Neural cell (in vitro differentiated cells): ENCODE measurements at regions not wholly inside any gene's neighbourhood (a gene's known extent, or its start where the extent isn't known, plus 50 kb on each side); places are given as distances from the start of the nearest gene placed in this dataset.

Experiments
- H2AFZ ChIP-seq: fragments of 200-600, 300-800 bp; sonication (generic), shearing (Covaris generic); 2 replicates; pipeline ENCODE4 v1.6.0; 2014; ENCODE audit warnings: low read depth, mild to moderate bottlenecking, antibody characterized with exemption, low read length, moderate library complexity
- H3F3A ChIP-seq: fragments of 200-600 bp; shearing (Covaris generic); 2 replicates; pipeline ENCODE4 v1.6.1; 2016; ENCODE audit warnings: mild to moderate bottlenecking, moderate library complexity, mixed read lengths, antibody characterized with exemption, low read length; ENCODE audit not compliant: insufficient read depth, poor library complexity, severe bottlenecking
- H3K27ac ChIP-seq: fragments of 200-600, 300-800 bp; sonication (generic), shearing (Covaris generic); 2 replicates; pipeline ENCODE4 v1.5.1; 2014; ENCODE audit warnings: mild to moderate bottlenecking, low read length, moderate library complexity
- H3K27me3 ChIP-seq: fragments of 300-800, 200-600 bp; sonication (generic), shearing (Covaris generic); 2 replicates; pipeline ENCODE4 v1.6.0; 2014; ENCODE audit warnings: mild to moderate bottlenecking, low read depth, low read length, moderate library complexity; ENCODE audit not compliant: insufficient read depth
- H3K36me3 ChIP-seq: fragments of 300-800, 200-600 bp; sonication (generic), shearing (Covaris generic); 2 replicates; pipeline ENCODE4 v1.5.1; 2014; ENCODE audit warnings: mild to moderate bottlenecking, antibody characterized with exemption, low read length, moderate library complexity; ENCODE audit not compliant: insufficient read depth
- H3K4me2 ChIP-seq: fragments of 300-800, 200-600 bp; sonication (generic), shearing (Covaris generic); 2 replicates; pipeline ENCODE4 v1.6.0; 2014; ENCODE audit warnings: mild to moderate bottlenecking, low read length
- H3K4me3 ChIP-seq: fragments of 300-800, 200-600 bp; sonication (generic), shearing (Covaris generic); 2 replicates; pipeline ENCODE4 v1.5.1; 2014; ENCODE audit warnings: mild to moderate bottlenecking, low read length, moderate library complexity
- H3K79me2 ChIP-seq: fragments of 200-600 bp; shearing (Covaris generic); replicated peaks from 2 replicates; pipeline ENCODE4 v1.6.0; 2014; ENCODE audit warnings: mild to moderate bottlenecking, low read length, moderate library complexity; ENCODE audit not compliant: insufficient read depth
- H3K9ac ChIP-seq: fragments of 300-800, 200-600 bp; sonication (generic), shearing (Covaris generic); 2 replicates; pipeline ENCODE4 v1.6.1; 2016; ENCODE audit warnings: mild to moderate bottlenecking, low read length, mixed read lengths
- H3K9me2 ChIP-seq: fragments of 200-600 bp; shearing (Covaris generic); 2 replicates; pipeline ENCODE4 v1.6.1; 2016; ENCODE audit warnings: mild to moderate bottlenecking, low read length, mixed read lengths; ENCODE audit not compliant: insufficient read depth
- H3K9me3 ChIP-seq: fragments of 200-600, 300-800 bp; sonication (generic), shearing (Covaris generic); 2 replicates; pipeline ENCODE4 v1.6.1; 2016; ENCODE audit warnings: mild to moderate bottlenecking, mixed run types, low read length, moderate library complexity, mixed read lengths
- H4K20me1 ChIP-seq: fragments of 200-600 bp; shearing (Covaris generic); 2 replicates; pipeline ENCODE4 v1.6.1; 2016; ENCODE audit warnings: mild to moderate bottlenecking, mixed run types; ENCODE audit not compliant: insufficient read depth
- CTCF ChIP-seq: fragments of 450-650 bp; IDR thresholded peaks from 2 replicates; pipeline ENCODE4 v1.5.1; 2014; ENCODE audit warnings: antibody characterized with exemption, mild to moderate bottlenecking, moderate library complexity; ENCODE audit not compliant: poor library complexity, severe bottlenecking
- EP300 ChIP-seq: fragments of 450-650 bp; conservative IDR thresholded peaks from 2 replicates; pipeline ENCODE4 v1.6.1; 2014; ENCODE audit warnings: antibody characterized with exemption, mild to moderate bottlenecking, moderate library complexity; ENCODE audit not compliant: poor library complexity, severe bottlenecking
- EZH2 ChIP-seq: fragments of 200-600, 300-800 bp; shearing (Covaris generic), sonication (generic); IDR thresholded peaks from 2 replicates; pipeline ENCODE4 v1.6.1; 2014; ENCODE audit warnings: antibody characterized with exemption, low read length, borderline replicate concordance, mild to moderate bottlenecking; ENCODE audit not compliant: insufficient read depth, poor library complexity, severe bottlenecking
- MXI1 ChIP-seq: fragments of 450-650 bp; conservative IDR thresholded peaks from 2 replicates; pipeline ENCODE4 v1.6.1; 2014; ENCODE audit warnings: antibody characterized with exemption, mild to moderate bottlenecking; ENCODE audit not compliant: poor library complexity, severe bottlenecking
- POLR2AphosphoS5 ChIP-seq: IDR thresholded peaks from 2 replicates; pipeline ENCODE4 v1.6.1; 2012
- RAD21 ChIP-seq: fragments of 450-650 bp; conservative IDR thresholded peaks from 2 replicates; pipeline ENCODE4 v1.6.1; 2014; ENCODE audit warnings: antibody characterized with exemption, mild to moderate bottlenecking, moderate library complexity
- REST ChIP-seq: IDR thresholded peaks from 2 replicates; pipeline ENCODE4 v1.6.1; 2012; ENCODE audit warnings: borderline replicate concordance
- SMC3 ChIP-seq: fragments of 450-650 bp; conservative IDR thresholded peaks from 2 replicates; pipeline ENCODE4 v1.6.1; 2014; ENCODE audit warnings: antibody characterized with exemption, mild to moderate bottlenecking, moderate library complexity; ENCODE audit not compliant: poor library complexity
- TAF1 ChIP-seq: IDR thresholded peaks from 2 replicates; pipeline ENCODE4 v1.6.1; 2012; ENCODE audit warnings: low read depth

GRCh38 chr5:121138952-121139351 is 674.9 kb downstream of the PRR16 start:
- no peak for TF ChIP-seq TAF1
- no peak for TF ChIP-seq REST
- no peak for TF ChIP-seq EZH2
- no peak for TF ChIP-seq CTCF
- no peak for TF ChIP-seq RAD21
- no peak for TF ChIP-seq EP300
- no peak for TF ChIP-seq MXI1
- TF ChIP-seq POLR2AphosphoS5, result no peak
- TF ChIP-seq SMC3, result no peak
- H3K79me2 ChIP-seq, result no peaks in the 10 kb centered on the region
- no peaks in the 10 kb centered on the region for H3K9me3 ChIP-seq
- no peaks in the 10 kb centered on the region for H4K20me1 ChIP-seq
- H3K27me3 ChIP-seq, result no peaks in the 10 kb centered on the region
- no peak overlapping the region for H2AFZ ChIP-seq
- no peak overlapping the region for H3K9ac ChIP-seq
- no peaks in the 10 kb centered on the region for H3K36me3 ChIP-seq
- H3K4me2 ChIP-seq, result no peak overlapping the region
- H3K4me3 ChIP-seq, result no peak overlapping the region
- H3F3A ChIP-seq, result no peaks in the 10 kb centered on the region
- no peaks in the 10 kb centered on the region for H3K9me2 ChIP-seq
- H3K27ac ChIP-seq, result no peak overlapping the region

- no peaks in the 10 kb centered on the region for H3K79me2 ChIP-seq
- H3K9me3 ChIP-seq, result no peaks in the 10 kb centered on the region
- no peaks in the 10 kb centered on the region for H3K36me3 ChIP-seq
- no peaks in the 10 kb centered on the region for H3F3A ChIP-seq
- H3K27ac ChIP-seq, result no peak overlapping the region
- no peak overlapping the region for H3K4me3 ChIP-seq
- no peaks in the 10 kb centered on the region for H3K27me3 ChIP-seq
- no peak overlapping the region for H3K4me2 ChIP-seq
- no peak overlapping the region for H3K9ac ChIP-seq
- TF ChIP-seq CTCF, result no peak
- no peak for TF ChIP-seq REST
- no peak for TF ChIP-seq TAF1
- TF ChIP-seq SMC3, result no peak
- TF ChIP-seq RAD21, result no peak
- TF ChIP-seq EP300, result no peak
- TF ChIP-seq POLR2AphosphoS5, result no peak
- no peak for TF ChIP-seq EZH2
- no peak for TF ChIP-seq MXI1
- H2AFZ ChIP-seq, result no peak overlapping the region
- H3K9me2 ChIP-seq, result no peaks in the 10 kb centered on the region
- H4K20me1 ChIP-seq, result no peaks in the 10 kb centered on the region
Measured at GRCh38 chr5:121144764-121145163, 680.7 kb downstream of the PRR16 start.
